Mesenchymal stem cell (in vitro differentiated cells and primary cell): ENCODE measurements at regions not wholly inside any gene's neighbourhood (a gene's known extent, or its start where the extent isn't known, plus 50 kb on each side); places are given as distances from the start of the nearest gene placed in this dataset.

Experiments used
- DNase-seq: peaks from one replicate; pipeline ENCODE4 v3.0.0-alpha.2; 2013
- H2AFZ ChIP-seq: one replicate; pipeline ENCODE4 v1.6.1; 2013; ENCODE audit warnings: low read depth, mild to moderate bottlenecking, control low read depth, inconsistent platforms, low read length, moderate library complexity
- H2AK5ac ChIP-seq: 2 replicates; pipeline ENCODE4 v1.6.1; 2013; ENCODE audit warnings: low read length, moderate library complexity, mild to moderate bottlenecking, inconsistent platforms; ENCODE audit not compliant: severe bottlenecking
- H2BK120ac ChIP-seq: one replicate; pipeline ENCODE4 v1.6.1; 2013; ENCODE audit warnings: low read depth, mild to moderate bottlenecking, inconsistent platforms, low read length, moderate library complexity
- H2BK12ac ChIP-seq, 2 experiments: one replicate each; pipeline ENCODE4 v1.6.1; 2013; ENCODE audit warnings: inconsistent platforms in 2 of 2, low read length in 2 of 2, mild to moderate bottlenecking in 2 of 2, moderate library complexity in 2 of 2, control low read depth in 1 of 2
- H2BK15ac ChIP-seq: one replicate; pipeline ENCODE4 v1.6.1; 2013; ENCODE audit warnings: mild to moderate bottlenecking, low read depth, inconsistent platforms; ENCODE audit not compliant: poor library complexity, severe bottlenecking
- H2BK5ac ChIP-seq: 2 replicates; pipeline ENCODE4 v1.6.1; 2013; ENCODE audit warnings: low read depth, mild to moderate bottlenecking, low read length, control low read depth, inconsistent platforms; ENCODE audit not compliant: poor library complexity, severe bottlenecking
- H3K14ac ChIP-seq, 2 experiments: one replicate each; pipeline ENCODE4 v1.6.1; 2013; ENCODE audit warnings: inconsistent platforms in 2 of 2, low read length in 2 of 2, control low read depth in 1 of 2, mild to moderate bottlenecking in 1 of 2, moderate library complexity in 1 of 2
- H3K18ac ChIP-seq, 2 experiments: one replicate each; pipeline ENCODE4 v1.6.1; 2013; ENCODE audit warnings: inconsistent platforms in 2 of 2, low read length in 2 of 2, control low read depth in 1 of 2, low read depth in 1 of 2, mild to moderate bottlenecking in 1 of 2
- H3K23ac ChIP-seq, 2 experiments: one replicate each; pipeline ENCODE4 v1.6.1; 2013; ENCODE audit warnings: inconsistent platforms in 2 of 2, low read length in 2 of 2, mild to moderate bottlenecking in 2 of 2, moderate library complexity in 2 of 2, control low read depth in 1 of 2
- H3K27ac ChIP-seq: 2 replicates; pipeline ENCODE4 v1.5.1; 2013; ENCODE audit warnings: mild to moderate bottlenecking, moderate library complexity, low read length, control low read depth, inconsistent platforms; ENCODE audit not compliant: poor library complexity, severe bottlenecking
- H3K27me3 ChIP-seq, 2 experiments: 2 replicates each; pipeline versions ENCODE4 v1.6.1 to v1.7.0; 2013; ENCODE audit warnings: low read length in 2 of 2, mild to moderate bottlenecking in 2 of 2, moderate library complexity in 2 of 2, control low read depth in 1 of 2, inconsistent platforms in 1 of 2; ENCODE audit not compliant: control insufficient read depth in 1 of 2, insufficient read depth in 1 of 2
- H3K36me3 ChIP-seq, 2 experiments: 2 replicates each; pipeline versions ENCODE4 v1.6.1 to v1.7.0; 2013; ENCODE audit warnings: low read length in 2 of 2, control low read depth in 1 of 2, inconsistent platforms in 1 of 2, low read depth in 1 of 2, mild to moderate bottlenecking in 1 of 2; ENCODE audit not compliant: insufficient read depth in 2 of 2, control insufficient read depth in 1 of 2
- H3K4ac ChIP-seq, 2 experiments: one replicate each; pipeline ENCODE4 v1.6.1; 2013; ENCODE audit warnings: inconsistent platforms in 2 of 2, low read length in 2 of 2, mild to moderate bottlenecking in 2 of 2, moderate library complexity in 2 of 2, control low read depth in 1 of 2, low read depth in 1 of 2
- H3K4me1 ChIP-seq: 2 replicates; pipeline ENCODE4 v1.6.1; 2013; ENCODE audit warnings: low read depth, low read length, control low read depth; ENCODE audit not compliant: control insufficient read depth, insufficient read depth
- H3K4me2 ChIP-seq: 2 replicates; pipeline ENCODE4 v1.6.1; 2013; ENCODE audit warnings: low read length, mild to moderate bottlenecking, inconsistent platforms; ENCODE audit not compliant: poor library complexity, severe bottlenecking
- H3K4me3 ChIP-seq, 2 experiments: 2 replicates each; pipeline versions ENCODE4 v1.5.1 to v1.7.0; 2013; ENCODE audit warnings: low read length in 2 of 2, mild to moderate bottlenecking in 2 of 2, control low read depth in 1 of 2, low read depth in 1 of 2; ENCODE audit not compliant: insufficient read depth in 1 of 2
- H3K79me1 ChIP-seq: replicated peaks from 2 replicates; pipeline ENCODE4 v1.6.1; 2013; ENCODE audit warnings: mild to moderate bottlenecking, control low read depth, low read length, inconsistent platforms; ENCODE audit not compliant: poor library complexity, severe bottlenecking
- H3K9ac ChIP-seq: 2 replicates; pipeline ENCODE4 v1.7.0; 2013; ENCODE audit warnings: mild to moderate bottlenecking, low read length, moderate library complexity
- H3K9me3 ChIP-seq: 2 replicates; pipeline ENCODE4 v1.7.0; 2013; ENCODE audit warnings: mild to moderate bottlenecking, low read length; ENCODE audit not compliant: control insufficient read depth
- H4K8ac ChIP-seq: one replicate; pipeline ENCODE4 v1.6.1; 2013; ENCODE audit warnings: inconsistent platforms, mild to moderate bottlenecking, low read length, moderate library complexity
- H4K91ac ChIP-seq: one replicate; pipeline ENCODE4 v1.6.1; 2013; ENCODE audit warnings: mild to moderate bottlenecking, low read length, inconsistent platforms
- WGBS: methylation state at CpG from one replicate; pipeline ENCODE4 v1.1.7; 2013; ENCODE audit warnings: mixed read lengths; 5-methylcytosine and 5-hydroxymethylcytosine counted together

DNA sequence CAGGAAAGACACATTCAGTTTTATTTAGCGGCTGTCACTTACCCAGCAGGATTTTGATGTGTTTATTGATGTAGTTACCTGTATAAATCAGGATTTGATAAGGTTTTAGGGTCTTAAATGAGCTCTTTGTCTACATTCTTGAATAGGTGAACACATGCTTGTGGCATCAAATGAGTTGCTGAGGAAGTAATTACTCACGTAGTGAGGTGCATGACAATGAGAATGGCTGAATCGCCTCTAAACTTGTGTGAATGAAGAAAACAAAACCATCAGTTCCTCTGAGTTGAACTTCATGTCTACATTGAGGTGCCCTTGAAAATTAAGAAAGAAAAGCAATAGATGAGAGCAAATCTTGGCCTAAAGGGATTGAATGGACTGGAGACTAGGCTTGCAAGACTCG lies 245.6 kb upstream of the SATB1 start:
- Histone ChIP-seq H3K4me2 (no peak overlapping the region), H2AK5ac (no peak overlapping the region), H4K8ac (no peak overlapping the region), H3K9me3 (peaks cover 3% of the 10 kb centered on the region), H3K36me3 (no peaks in the 10 kb centered on the region), H3K18ac (no peak overlapping the region), H3K4ac (no peak overlapping the region), H3K4me1 (no peaks in the 10 kb centered on the region), H3K23ac (no peak overlapping the region), H3K4me3 (no peak overlapping the region), H2BK120ac (no peak overlapping the region), H2AFZ (no peak overlapping the region), H3K14ac (no peak overlapping the region), H4K91ac (no peak overlapping the region), H3K9ac (no peak overlapping the region), H3K79me1 (no peaks in the 10 kb centered on the region), H2BK12ac (no peak overlapping the region), H2BK15ac (no peak overlapping the region), H2BK5ac (no peak overlapping the region), H3K27me3 (no peaks in the 10 kb centered on the region), H3K27ac (no peak overlapping the region)
- 91% methylated on average over 4 of the region's 4 CpGs for WGBS
- DNase-seq, result no peak

- no peaks in the 10 kb centered on the region for H3K27me3 ChIP-seq
- no peak overlapping the region for H4K91ac ChIP-seq
- no peak overlapping the region for H2AFZ ChIP-seq
These were observed 244.2 kb upstream of the SATB1 start for GRCh38 chr3:18669374-18669773.

GRCh38 chr3:18667552-18667951 lies 242.4 kb upstream of the SATB1 start:
- H4K91ac ChIP-seq, result no peak overlapping the region
- no peaks in the 10 kb centered on the region for H3K36me3 ChIP-seq

More at GRCh38 chr3:18669374-18669773, 244.2 kb upstream of the SATB1 start:
- Histone ChIP-seq H3K4me1 (no peaks in the 10 kb centered on the region), H2BK120ac (no peak overlapping the region), H2BK15ac (no peak overlapping the region), H3K36me3 (no peaks in the 10 kb centered on the region), H3K14ac (no peak overlapping the region), H3K4me3 (no peak overlapping the region), H4K8ac (no peak overlapping the region), H2BK12ac (no peak overlapping the region), H3K4ac (no peak overlapping the region), H2AK5ac (no peak overlapping the region), H3K9me3 (peaks cover 3% of the 10 kb centered on the region), H3K18ac (no peak overlapping the region), H3K23ac (no peak overlapping the region), H3K9ac (no peak overlapping the region), H3K4me2 (no peak overlapping the region), H2BK5ac (no peak overlapping the region), H3K27ac (no peak overlapping the region), H3K79me1 (no peaks in the 10 kb centered on the region)
- no peak for DNase-seq
- WGBS, result 60% methylated on average over 1 of the region's 1 CpG

DNA sequence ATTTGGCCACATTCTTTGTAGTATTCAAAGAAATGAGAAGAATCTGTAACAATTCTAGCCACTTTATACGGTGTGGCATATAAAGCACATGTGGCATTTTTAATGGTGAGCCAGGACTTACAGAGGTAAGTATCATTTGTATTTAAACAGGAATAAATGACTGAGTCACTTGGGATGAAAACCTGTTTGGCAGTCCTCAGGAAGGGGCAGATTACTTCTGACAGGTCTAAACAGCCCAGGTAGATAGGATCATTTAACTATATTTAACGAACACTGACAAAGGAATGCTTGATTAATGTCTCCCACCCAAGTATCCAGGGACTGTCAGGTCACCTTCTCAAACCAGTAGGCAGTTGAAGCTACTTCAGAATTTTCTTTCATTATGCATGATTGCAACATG lies 241.5 kb upstream of the SATB1 start:
- H3K9me3 ChIP-seq, result peaks cover 3% of the 10 kb centered on the region
- no peak overlapping the region for H3K14ac ChIP-seq
- H3K23ac ChIP-seq, result no peak overlapping the region

More at GRCh38 chr3:18667552-18667951, 242.4 kb upstream of the SATB1 start:
- no peak for DNase-seq
- Histone ChIP-seq H3K4ac (no peak overlapping the region), H2BK5ac (no peak overlapping the region), H3K4me3 (no peak overlapping the region), H2AFZ (no peak overlapping the region), H4K8ac (no peak overlapping the region), H3K14ac (no peak overlapping the region), H3K4me1 (no peaks in the 10 kb centered on the region), H3K27ac (no peak overlapping the region), H2AK5ac (no peak overlapping the region), H3K9me3 (peaks cover 3% of the 10 kb centered on the region), H2BK12ac (no peak overlapping the region), H3K9ac (no peak overlapping the region), H3K79me1 (no peaks in the 10 kb centered on the region), H3K23ac (no peak overlapping the region), H3K18ac (no peak overlapping the region), H3K4me2 (no peak overlapping the region), H2BK120ac (no peak overlapping the region), H2BK15ac (no peak overlapping the region), H3K27me3 (no peaks in the 10 kb centered on the region)
- 35% methylated on average over 3 of the region's 4 CpGs for WGBS

More for the DNA sequence above, 241.5 kb upstream of the SATB1 start:
- no peak overlapping the region for H2BK15ac ChIP-seq
- no peak overlapping the region for H3K9ac ChIP-seq
- H3K4me1 ChIP-seq, result no peaks in the 10 kb centered on the region
- no peak overlapping the region for H2BK5ac ChIP-seq
- H3K27me3 ChIP-seq, result no peaks in the 10 kb centered on the region
- no peak overlapping the region for H2BK12ac ChIP-seq
- 96% methylated on average over 2 of the region's 2 CpGs for WGBS
- H3K4me3 ChIP-seq, result no peak overlapping the region
- no peaks in the 10 kb centered on the region for H3K36me3 ChIP-seq
- H2AFZ ChIP-seq, result no peak overlapping the region
- H3K27ac ChIP-seq, result no peak overlapping the region
- no peak overlapping the region for H4K8ac ChIP-seq
- H3K79me1 ChIP-seq, result no peaks in the 10 kb centered on the region
- no peak overlapping the region for H3K4ac ChIP-seq
- H3K4me2 ChIP-seq, result no peak overlapping the region
- H3K18ac ChIP-seq, result no peak overlapping the region
- H2BK120ac ChIP-seq, result no peak overlapping the region
- no peak overlapping the region for H4K91ac ChIP-seq
- no peak for DNase-seq
- H2AK5ac ChIP-seq, result no peak overlapping the region
